KMS-11 (cell line): ENCODE measurements at regions not wholly inside any gene's neighbourhood (a gene's known extent, or its start where the extent isn't known, plus 50 kb on each side); places are given as distances from the start of the nearest gene placed in this dataset.

ENCODE experiments used
- H2AFZ ChIP-seq: fragments of 200-600 bp; sonication (generic); 2 replicates; pipeline ENCODE4 v1.6.1; 2016; ENCODE audit warnings: antibody characterized with exemption, mixed run types, low read depth
- H3K27ac ChIP-seq: fragments of 200-600 bp; sonication (generic); 2 replicates; pipeline ENCODE4 v1.6.1; 2016; ENCODE audit warnings: mild to moderate bottlenecking, mixed run types
- H3K27me3 ChIP-seq: fragments of 200-600 bp; sonication (generic); 2 replicates; pipeline ENCODE4 v1.6.1; 2017; ENCODE audit warnings: mild to moderate bottlenecking, low read depth, mixed run types, moderate library complexity; ENCODE audit not compliant: insufficient read depth
- H3K36me3 ChIP-seq: fragments of 200-600 bp; sonication (generic); 2 replicates; pipeline ENCODE4 v1.6.1; 2017; ENCODE audit warnings: mild to moderate bottlenecking, mixed run types; ENCODE audit not compliant: insufficient read depth
- H3K4me1 ChIP-seq: fragments of 200-600 bp; sonication (generic); 2 replicates; pipeline ENCODE4 v1.6.1; 2016; ENCODE audit warnings: mild to moderate bottlenecking, low read depth, mixed run types; ENCODE audit not compliant: poor library complexity, severe bottlenecking
- H3K4me2 ChIP-seq: fragments of 200-600 bp; sonication (generic); 2 replicates; pipeline ENCODE4 v1.7.0; 2016; ENCODE audit warnings: mild to moderate bottlenecking, mixed run types
- H3K4me3 ChIP-seq: fragments of 200-600 bp; sonication (generic); IDR thresholded peaks from 2 replicates; pipeline ENCODE4 v1.6.1; 2017; ENCODE audit warnings: low read depth, low read length, mixed read lengths; ENCODE audit not compliant: insufficient read depth
- H3K79me2 ChIP-seq: fragments of 200-600 bp; sonication (generic); 2 replicates; pipeline ENCODE4 v1.6.1; 2016; ENCODE audit warnings: low read depth, mixed run types; ENCODE audit not compliant: insufficient read depth
- H3K9ac ChIP-seq: fragments of 200-600 bp; sonication (generic); 2 replicates; pipeline ENCODE4 v1.6.1; 2016; ENCODE audit warnings: mild to moderate bottlenecking, mixed run types
- H4K20me1 ChIP-seq: fragments of 200-600 bp; sonication (generic); 2 replicates; pipeline ENCODE4 v1.6.1; 2016; ENCODE audit warnings: mild to moderate bottlenecking, mixed run types; ENCODE audit not compliant: insufficient read depth
- CTCF ChIP-seq: fragments of 200-600 bp; sonication (generic); conservative IDR thresholded peaks from 2 replicates; pipeline ENCODE4 v1.6.1; 2017; ENCODE audit warnings: low read depth, mild to moderate bottlenecking, antibody characterized with exemption, low read length, moderate library complexity, mixed read lengths

- Histone ChIP-seq H3K36me3 (no peaks in the 10 kb centered on the region), H3K4me3 (no peak overlapping the region), H2AFZ (no peak overlapping the region), H3K27ac (no peak overlapping the region), H3K4me2 (no peak overlapping the region), H4K20me1 (no peaks in the 10 kb centered on the region), H3K79me2 (no peaks in the 10 kb centered on the region), H3K9ac (no peak overlapping the region), H3K27me3 (peaks cover 5% of the 10 kb centered on the region; the same call in 1 of the 2 replicates), H3K4me1 (no peaks in the 10 kb centered on the region)
- no peak for TF ChIP-seq CTCF
Observed at GRCh38 chr12:132379576-132379975, 50.2 kb upstream of the GALNT9 start.
